ENCODE measurements at regions not wholly inside any gene's neighbourhood (a gene's known extent, or its start where the extent isn't known, plus 50 kb on each side); places are given as distances from the start of the nearest gene placed in this dataset.

GRCh38 chr7:136807598-136807997, 60.9 kb upstream of the CHRM2 start:
- Mint-ChIP-seq H3K27me3 (no peaks in the 10 kb centered on the region), H3K36me3 (ENCODE audit: low read depth) (no peaks in the 10 kb centered on the region), H3K27ac (no peak overlapping the region), H3K9me3 (peaks cover 24% of the 10 kb centered on the region), H3K4me1 (no peaks in the 10 kb centered on the region), H3K4me3 (no peak overlapping the region)
- ChIA-PET CTCF (no interaction called here), POLR2A (no interaction called here)
- DNase-seq, result no peak

GRCh38 chr7:136803028-136803427, 65.4 kb upstream of the CHRM2 start:
- DNase-seq, result no peak
- H3K36me3 Mint-ChIP-seq (ENCODE audit: low read depth), result no peaks in the 10 kb centered on the region
- ChIA-PET CTCF (no interaction called here), POLR2A (no interaction called here)
- no peak overlapping the region for H3K27ac Mint-ChIP-seq
- H3K27me3 Mint-ChIP-seq, result no peaks in the 10 kb centered on the region
- no peak overlapping the region for H3K4me3 Mint-ChIP-seq
- peaks cover 24% of the 10 kb centered on the region for H3K9me3 Mint-ChIP-seq
- H3K4me1 Mint-ChIP-seq, result no peaks in the 10 kb centered on the region

- ChIA-PET POLR2A (no interaction called here), CTCF (no interaction called here)
- no peak for DNase-seq
- Mint-ChIP-seq H3K36me3 (ENCODE audit: low read depth) (no peaks in the 10 kb centered on the region), H3K4me1 (no peaks in the 10 kb centered on the region), H3K9me3 (no peaks in the 10 kb centered on the region), H3K27ac (no peak overlapping the region), H3K27me3 (no peaks in the 10 kb centered on the region), H3K4me3 (no peak overlapping the region)
Measured at GRCh38 chr7:136783934-136784333, 84.5 kb upstream of the CHRM2 start.

GRCh38 chr7:136741941-136742340, 126.5 kb upstream of the CHRM2 start:
- ChIA-PET POLR2A (no interaction called here), CTCF (no interaction called here)
- Mint-ChIP-seq H3K9me3 (peaks cover 15% of the 10 kb centered on the region), H3K27me3 (no peaks in the 10 kb centered on the region), H3K36me3 (ENCODE audit: low read depth) (no peaks in the 10 kb centered on the region), H3K27ac (no peak overlapping the region), H3K4me1 (no peaks in the 10 kb centered on the region), H3K4me3 (no peak overlapping the region)
- no peak for DNase-seq

GRCh38 chr7:136728945-136729344, 139.5 kb upstream of the CHRM2 start:
- Mint-ChIP-seq H3K4me1 (no peaks in the 10 kb centered on the region), H3K27ac (no peak overlapping the region), H3K9me3 (peaks cover 7% of the 10 kb centered on the region), H3K27me3 (no peaks in the 10 kb centered on the region), H3K36me3 (ENCODE audit: low read depth) (no peaks in the 10 kb centered on the region), H3K4me3 (no peak overlapping the region)
- ChIA-PET CTCF (no interaction called here), POLR2A (no interaction called here)
- no peak for DNase-seq

- peaks cover 2% of the 10 kb centered on the region for H3K9me3 Mint-ChIP-seq
- no peak overlapping the region for H3K27ac Mint-ChIP-seq
- H3K4me1 Mint-ChIP-seq, result no peaks in the 10 kb centered on the region
- no peaks in the 10 kb centered on the region for H3K27me3 Mint-ChIP-seq
- DNase-seq, result no peak
- no peak overlapping the region for H3K4me3 Mint-ChIP-seq
- CTCF ChIA-PET, result no interaction called here
- no peaks in the 10 kb centered on the region for H3K36me3 Mint-ChIP-seq (ENCODE audit: low read depth)
- POLR2A ChIA-PET, result no interaction called here
Measured at GRCh38 chr7:136726460-136726859, 142.0 kb upstream of the CHRM2 start.

- ChIA-PET CTCF (no interaction called here), POLR2A (no interaction called here)
- Mint-ChIP-seq H3K4me3 (no peak overlapping the region), H3K27ac (no peak overlapping the region), H3K9me3 (peaks cover 8% of the 10 kb centered on the region), H3K4me1 (no peaks in the 10 kb centered on the region), H3K27me3 (no peaks in the 10 kb centered on the region), H3K36me3 (ENCODE audit: low read depth) (no peaks in the 10 kb centered on the region)
- no peak for DNase-seq
Measured at GRCh38 chr7:136717910-136718557, 150.4 kb upstream of the CHRM2 start.

- peaks cover 9% of the 10 kb centered on the region for H3K9me3 Mint-ChIP-seq
- DNase-seq, result no peak
- no peaks in the 10 kb centered on the region for H3K4me1 Mint-ChIP-seq
- ChIA-PET CTCF (no interaction called here), POLR2A (no interaction called here)
- no peaks in the 10 kb centered on the region for H3K36me3 Mint-ChIP-seq (ENCODE audit: low read depth)
- H3K4me3 Mint-ChIP-seq, result no peak overlapping the region
- no peak overlapping the region for H3K27ac Mint-ChIP-seq
- no peaks in the 10 kb centered on the region for H3K27me3 Mint-ChIP-seq
Measured at GRCh38 chr7:136714062-136714461, 154.4 kb upstream of the CHRM2 start.

- DNase-seq, result no peak
- Mint-ChIP-seq H3K9me3 (peaks cover 12% of the 10 kb centered on the region), H3K4me1 (no peaks in the 10 kb centered on the region), H3K36me3 (ENCODE audit: low read depth) (no peaks in the 10 kb centered on the region), H3K4me3 (no peak overlapping the region), H3K27ac (no peak overlapping the region), H3K27me3 (no peaks in the 10 kb centered on the region)
- CTCF ChIA-PET, result no interaction called here
- POLR2A ChIA-PET, result no interaction called here
Measured at GRCh38 chr7:136710751-136711150, 157.7 kb upstream of the CHRM2 start.

GRCh38 chr7:136709876-136710275, 158.6 kb upstream of the CHRM2 start:
- Mint-ChIP-seq H3K27ac (no peak overlapping the region), H3K4me3 (no peak overlapping the region), H3K4me1 (no peaks in the 10 kb centered on the region), H3K27me3 (no peaks in the 10 kb centered on the region), H3K9me3 (peaks cover 12% of the 10 kb centered on the region), H3K36me3 (ENCODE audit: low read depth) (no peaks in the 10 kb centered on the region)
- ChIA-PET CTCF (no interaction called here), POLR2A (no interaction called here)
- DNase-seq, result no peak

GRCh38 chr7:136702913-136703312, 165.5 kb upstream of the CHRM2 start:
- H3K9me3 Mint-ChIP-seq, result peaks cover 3% of the 10 kb centered on the region

GRCh38 chr7:136698977-136699376, 169.5 kb upstream of the CHRM2 start:
- ChIA-PET CTCF (interaction anchor here (1.3 kb wide), 1 partner anchor 11 kb away, joined by 3 read pairs; no protein-coding TSS in a partner anchor), POLR2A (no interaction called here)
- H3K9me3 Mint-ChIP-seq, result peaks cover 9% of the 10 kb centered on the region
- no peak overlapping the region for H3K27ac Mint-ChIP-seq
- no peaks in the 10 kb centered on the region for H3K4me1 Mint-ChIP-seq
- H3K27me3 Mint-ChIP-seq, result no peaks in the 10 kb centered on the region
- no peak for DNase-seq
- H3K36me3 Mint-ChIP-seq (ENCODE audit: low read depth), result no peaks in the 10 kb centered on the region
- H3K4me3 Mint-ChIP-seq, result no peak overlapping the region

More at GRCh38 chr7:136702913-136703312, 165.5 kb upstream of the CHRM2 start:
- CTCF ChIA-PET, result no interaction called here
- Mint-ChIP-seq H3K4me1 (no peaks in the 10 kb centered on the region), H3K4me3 (no peak overlapping the region), H3K27me3 (no peaks in the 10 kb centered on the region), H3K27ac (no peak overlapping the region), H3K36me3 (ENCODE audit: low read depth) (no peaks in the 10 kb centered on the region)
- DNase-seq, result no peak
- POLR2A ChIA-PET, result no interaction called here

- Mint-ChIP-seq H3K27me3 (no peaks in the 10 kb centered on the region), H3K4me3 (no peak overlapping the region), H3K27ac (no peak overlapping the region), H3K9me3 (peaks cover 9% of the 10 kb centered on the region), H3K36me3 (ENCODE audit: low read depth) (no peaks in the 10 kb centered on the region), H3K4me1 (no peaks in the 10 kb centered on the region)
- ChIA-PET CTCF (no interaction called here), POLR2A (no interaction called here)
- DNase-seq, result no peak
Measured at GRCh38 chr7:136698231-136698630, 170.2 kb upstream of the CHRM2 start.

GRCh38 chr7:136697271-136697670, 171.2 kb upstream of the CHRM2 start:
- DNase-seq, result no peak
- H3K4me1 Mint-ChIP-seq, result no peaks in the 10 kb centered on the region
- no peaks in the 10 kb centered on the region for H3K36me3 Mint-ChIP-seq (ENCODE audit: low read depth)
- H3K4me3 Mint-ChIP-seq, result no peak overlapping the region
- peaks cover 9% of the 10 kb centered on the region for H3K9me3 Mint-ChIP-seq
- H3K27me3 Mint-ChIP-seq, result no peaks in the 10 kb centered on the region
- ChIA-PET POLR2A (no interaction called here), CTCF (no interaction called here)
- H3K27ac Mint-ChIP-seq, result no peak overlapping the region

Data from activated CD4-positive, alpha-beta memory T cell treated with anti-CD3 and anti-CD28 coated beads, Interleukin-2, amount 10 ng/mL, durations not matched to agents 7 days and 5 days (primary cell).